Body of pancreas (tissue), 4 donors: ENCODE measurements at regions not wholly inside any gene's neighbourhood (a gene's known extent, or its start where the extent isn't known, plus 50 kb on each side); places are given as distances from the start of the nearest gene placed in this dataset.

ENCODE experiments used
- POLR2A ChIP-seq, 3 donors: fragments of 450-650 bp; IDR thresholded peaks; one replicate each; pipeline ENCODE4 v1.6.1; 2016; ENCODE audit warnings: antibody characterized with exemption in 3 of 3, mild to moderate bottlenecking in 2 of 3
- TF ChIP-seq, protein P1 (sequence below), 7 experiments: fragments of 450-650 bp in 4 of 7; fragments of 200-600 bp in 3 of 7; sonication (generic) in 3 of 7; IDR thresholded peaks; one replicate each; pipeline ENCODE4 v1.5.1; 2016 to 2019; ENCODE audit warnings: antibody characterized with exemption in 7 of 7

DNA sequence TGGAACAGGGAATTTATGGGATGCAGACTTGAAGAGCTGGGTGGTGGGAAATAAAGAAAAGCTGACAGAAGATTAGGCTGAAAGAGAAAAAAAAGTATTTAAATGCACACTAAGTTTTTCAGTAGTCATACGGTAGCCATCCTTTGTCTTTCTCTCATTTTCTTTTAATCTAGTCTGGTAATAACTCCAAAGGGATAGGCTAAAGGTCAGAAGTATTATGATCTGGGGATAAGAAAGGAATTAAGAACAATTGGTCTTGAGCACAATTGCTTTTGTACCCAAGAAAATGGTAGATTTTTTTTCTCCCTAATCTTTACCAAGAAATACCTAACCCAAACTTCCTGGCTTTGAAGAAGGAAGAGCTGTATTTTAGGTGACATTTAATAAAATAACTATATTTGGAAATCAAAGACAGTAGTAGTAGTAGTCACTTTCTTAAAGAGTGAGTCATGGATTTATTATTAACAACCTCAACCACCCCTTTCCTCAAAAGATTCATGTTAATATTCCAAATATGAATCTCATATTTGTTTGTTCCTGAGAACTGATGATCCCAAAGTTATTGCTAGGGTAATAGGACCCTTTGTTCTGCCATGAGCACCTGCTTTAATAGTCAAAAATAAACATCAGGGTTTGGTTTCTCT, 120.2 kb upstream of the ODAD2 start:
- TF ChIP-seq, protein P1, sequence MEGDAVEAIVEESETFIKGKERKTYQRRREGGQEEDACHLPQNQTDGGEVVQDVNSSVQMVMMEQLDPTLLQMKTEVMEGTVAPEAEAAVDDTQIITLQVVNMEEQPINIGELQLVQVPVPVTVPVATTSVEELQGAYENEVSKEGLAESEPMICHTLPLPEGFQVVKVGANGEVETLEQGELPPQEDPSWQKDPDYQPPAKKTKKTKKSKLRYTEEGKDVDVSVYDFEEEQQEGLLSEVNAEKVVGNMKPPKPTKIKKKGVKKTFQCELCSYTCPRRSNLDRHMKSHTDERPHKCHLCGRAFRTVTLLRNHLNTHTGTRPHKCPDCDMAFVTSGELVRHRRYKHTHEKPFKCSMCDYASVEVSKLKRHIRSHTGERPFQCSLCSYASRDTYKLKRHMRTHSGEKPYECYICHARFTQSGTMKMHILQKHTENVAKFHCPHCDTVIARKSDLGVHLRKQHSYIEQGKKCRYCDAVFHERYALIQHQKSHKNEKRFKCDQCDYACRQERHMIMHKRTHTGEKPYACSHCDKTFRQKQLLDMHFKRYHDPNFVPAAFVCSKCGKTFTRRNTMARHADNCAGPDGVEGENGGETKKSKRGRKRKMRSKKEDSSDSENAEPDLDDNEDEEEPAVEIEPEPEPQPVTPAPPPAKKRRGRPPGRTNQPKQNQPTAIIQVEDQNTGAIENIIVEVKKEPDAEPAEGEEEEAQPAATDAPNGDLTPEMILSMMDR (IDR thresholded peaks at IDR 0.05) = no peak
- TF ChIP-seq POLR2A (IDR thresholded peaks at IDR 0.05) = no peak
